ENCODE measurements at regions not wholly inside any gene's neighbourhood (a gene's known extent, or its start where the extent isn't known, plus 50 kb on each side); places are given as distances from the start of the nearest gene placed in this dataset.
A peak's percentile ranks its signal among the peaks of the same experiment; 100 is the strongest.
"Not testable (repeated sequence)": the region's sequence is repeated elsewhere in the genome, so short reads cannot be mapped to it uniquely, and the experiment has no call there.

GRCh38 chr5:15383469-15383868 lies 116.5 kb upstream of the FBXL7 start:
- DNase-seq: peak; percentile 44

- no peak for DNase-seq
These were observed 117.0 kb upstream of the FBXL7 start for GRCh38 chr5:15383021-15383420.

- no peak for DNase-seq
These were observed 122.2 kb upstream of the FBXL7 start for GRCh38 chr5:15377573-15378340.

GRCh38 chr5:15376803-15377202 lies 123.2 kb upstream of the FBXL7 start:
- DNase-seq: no peak

GRCh38 chr5:15376088-15376487 lies 123.9 kb upstream of the FBXL7 start:
- DNase-seq: no peak

GRCh38 chr5:15375559-15375958 lies 124.4 kb upstream of the FBXL7 start:
- DNase-seq: no peak

- DNase-seq: no peak
These were observed 125.1 kb upstream of the FBXL7 start for GRCh38 chr5:15374886-15375285.

- DNase-seq: no peak
These were observed 126.8 kb upstream of the FBXL7 start for GRCh38 chr5:15373151-15373550.

GRCh38 chr5:15371184-15371583 lies 128.8 kb upstream of the FBXL7 start:
- DNase-seq: no peak

GRCh38 chr5:15368835-15369234 lies 131.1 kb upstream of the FBXL7 start:
- no peak for DNase-seq

GRCh38 chr5:15367489-15367888 lies 132.5 kb upstream of the FBXL7 start:
- no peak for DNase-seq

- peak; percentile 31 for DNase-seq
These were observed 133.1 kb upstream of the FBXL7 start for GRCh38 chr5:15366676-15367391.

GRCh38 chr5:15365070-15365469 lies 134.9 kb upstream of the FBXL7 start:
- DNase-seq: no peak

GRCh38 chr5:15363601-15364000 lies 136.4 kb upstream of the FBXL7 start:
- DNase-seq: no peak

- not testable (repeated sequence) for DNase-seq
These were observed 142.9 kb upstream of the FBXL7 start for GRCh38 chr5:15357092-15357453.

GRCh38 chr5:15356308-15357091 lies 143.5 kb upstream of the FBXL7 start:
- DNase-seq: not testable (repeated sequence)

GRCh38 chr5:15354021-15354420 lies 146.0 kb upstream of the FBXL7 start:
- DNase-seq: peak; percentile 91

GRCh38 chr5:15353086-15353645 lies 146.8 kb upstream of the FBXL7 start:
- DNase-seq: no peak

- DNase-seq: no peak
These were observed 149.4 kb upstream of the FBXL7 start for GRCh38 chr5:15350614-15351013.

- DNase-seq: no peak
These were observed 153.2 kb upstream of the FBXL7 start for GRCh38 chr5:15346738-15347137.

- no peak for DNase-seq
These were observed 155.0 kb upstream of the FBXL7 start for GRCh38 chr5:15344954-15345353.

- DNase-seq: no peak
These were observed 161.4 kb upstream of the FBXL7 start for GRCh38 chr5:15338546-15338945.

Data from fibroblast of skin of back (primary cell).